ENCODE measurements at regions not wholly inside any gene's neighbourhood (a gene's known extent, or its start where the extent isn't known, plus 50 kb on each side); places are given as distances from the start of the nearest gene placed in this dataset.

GRCh38 chr9:107103621-107104020 lies 179.5 kb upstream of the RAD23B start:
- Mint-ChIP-seq H3K27me3 (no peaks in the 10 kb centered on the region), H3K27ac (no peak overlapping the region), H3K9me3 (no peaks in the 10 kb centered on the region), H3K36me3 (ENCODE audit: low read depth) (no peaks in the 10 kb centered on the region), H3K4me3 (no peak overlapping the region), H3K4me1 (no peaks in the 10 kb centered on the region)
- intact Hi-C loops (cut with micrococcal nuclease), result no loop called here
- no peak for DNase-seq

GRCh38 chr9:107105784-107106183 lies 177.3 kb upstream of the RAD23B start:
- Mint-ChIP-seq H3K36me3 (ENCODE audit: low read depth) (no peaks in the 10 kb centered on the region), H3K27me3 (peaks cover 4% of the 10 kb centered on the region), H3K9me3 (no peaks in the 10 kb centered on the region), H3K4me3 (no peak overlapping the region), H3K27ac (no peak overlapping the region), H3K4me1 (no peaks in the 10 kb centered on the region)
- intact Hi-C loops (cut with micrococcal nuclease), result no loop called here
- no peak for DNase-seq

- intact Hi-C loops (cut with micrococcal nuclease), result no loop called here
- peaks cover 4% of the 10 kb centered on the region for H3K27me3 Mint-ChIP-seq
- H3K27ac Mint-ChIP-seq, result no peak overlapping the region
- H3K9me3 Mint-ChIP-seq, result no peaks in the 10 kb centered on the region
- no peak overlapping the region for H3K4me3 Mint-ChIP-seq
- H3K36me3 Mint-ChIP-seq (ENCODE audit: low read depth), result no peaks in the 10 kb centered on the region
- H3K4me1 Mint-ChIP-seq, result no peaks in the 10 kb centered on the region
- DNase-seq, result no peak
Observed at GRCh38 chr9:107106416-107106815, 176.7 kb upstream of the RAD23B start.

- peaks cover 4% of the 10 kb centered on the region for H3K27me3 Mint-ChIP-seq
- no peak overlapping the region for H3K4me3 Mint-ChIP-seq
- no peak for DNase-seq
- intact Hi-C loops (cut with micrococcal nuclease), result no loop called here
- no peaks in the 10 kb centered on the region for H3K9me3 Mint-ChIP-seq
- H3K4me1 Mint-ChIP-seq, result no peaks in the 10 kb centered on the region
- no peaks in the 10 kb centered on the region for H3K36me3 Mint-ChIP-seq (ENCODE audit: low read depth)
- no peak overlapping the region for H3K27ac Mint-ChIP-seq
Observed at GRCh38 chr9:107108342-107109130, 174.5 kb upstream of the RAD23B start.

GRCh38 chr9:107109324-107109723 lies 173.8 kb upstream of the RAD23B start:
- peaks cover 3% of the 10 kb centered on the region for H3K4me1 Mint-ChIP-seq
- DNase-seq, result no peak
- peaks cover 4% of the 10 kb centered on the region for H3K27me3 Mint-ChIP-seq
- intact Hi-C loops (cut with micrococcal nuclease), result no loop called here
- H3K4me3 Mint-ChIP-seq, result no peak overlapping the region
- no peak overlapping the region for H3K27ac Mint-ChIP-seq
- no peaks in the 10 kb centered on the region for H3K36me3 Mint-ChIP-seq (ENCODE audit: low read depth)
- H3K9me3 Mint-ChIP-seq, result no peaks in the 10 kb centered on the region

GRCh38 chr9:107110153-107110552 lies 172.9 kb upstream of the RAD23B start:
- Mint-ChIP-seq H3K36me3 (ENCODE audit: low read depth) (no peaks in the 10 kb centered on the region), H3K9me3 (no peaks in the 10 kb centered on the region), H3K27me3 (peaks cover 4% of the 10 kb centered on the region), H3K4me1 (peaks cover 6% of the 10 kb centered on the region), H3K4me3 (no peak overlapping the region), H3K27ac (no peak overlapping the region)
- intact Hi-C loops (cut with micrococcal nuclease), result no loop called here
- DNase-seq, result no peak

GRCh38 chr9:107112707-107113243 lies 170.3 kb upstream of the RAD23B start:
- Mint-ChIP-seq H3K4me3 (no peak overlapping the region), H3K27ac (no peak overlapping the region), H3K27me3 (peaks cover 4% of the 10 kb centered on the region), H3K9me3 (no peaks in the 10 kb centered on the region), H3K36me3 (ENCODE audit: low read depth) (no peaks in the 10 kb centered on the region), H3K4me1 (peaks cover 6% of the 10 kb centered on the region)
- intact Hi-C loops (cut with micrococcal nuclease), result no loop called here
- DNase-seq, result no peak

- DNase-seq, result no peak
- Mint-ChIP-seq H3K27ac (no peak overlapping the region), H3K27me3 (no peaks in the 10 kb centered on the region), H3K4me3 (no peak overlapping the region), H3K4me1 (peaks cover 6% of the 10 kb centered on the region), H3K36me3 (ENCODE audit: low read depth) (no peaks in the 10 kb centered on the region), H3K9me3 (no peaks in the 10 kb centered on the region)
- intact Hi-C loops (cut with micrococcal nuclease), result no loop called here
Observed at GRCh38 chr9:107118863-107119624, 164.0 kb upstream of the RAD23B start.

GRCh38 chr9:107119735-107120134 lies 163.3 kb upstream of the RAD23B start:
- H3K27me3 Mint-ChIP-seq, result no peaks in the 10 kb centered on the region
- H3K4me1 Mint-ChIP-seq, result no peaks in the 10 kb centered on the region
- intact Hi-C loops (cut with micrococcal nuclease), result no loop called here
- no peak overlapping the region for H3K27ac Mint-ChIP-seq
- no peak overlapping the region for H3K4me3 Mint-ChIP-seq
- no peak for DNase-seq
- no peaks in the 10 kb centered on the region for H3K36me3 Mint-ChIP-seq (ENCODE audit: low read depth)
- H3K9me3 Mint-ChIP-seq, result no peaks in the 10 kb centered on the region

- intact Hi-C loops (cut with micrococcal nuclease), result no loop called here
- no peaks in the 10 kb centered on the region for H3K27me3 Mint-ChIP-seq
- H3K4me3 Mint-ChIP-seq, result no peak overlapping the region
- no peaks in the 10 kb centered on the region for H3K36me3 Mint-ChIP-seq (ENCODE audit: low read depth)
- no peak for DNase-seq
- no peaks in the 10 kb centered on the region for H3K4me1 Mint-ChIP-seq
- no peak overlapping the region for H3K27ac Mint-ChIP-seq
- H3K9me3 Mint-ChIP-seq, result no peaks in the 10 kb centered on the region
Observed at GRCh38 chr9:107123389-107123788, 159.7 kb upstream of the RAD23B start.

GRCh38 chr9:107127608-107128007 lies 155.5 kb upstream of the RAD23B start:
- intact Hi-C loops (cut with micrococcal nuclease), result no loop called here
- H3K4me3 Mint-ChIP-seq, result no peak overlapping the region
- H3K9me3 Mint-ChIP-seq, result no peaks in the 10 kb centered on the region
- no peak overlapping the region for H3K27ac Mint-ChIP-seq
- no peaks in the 10 kb centered on the region for H3K4me1 Mint-ChIP-seq
- H3K36me3 Mint-ChIP-seq (ENCODE audit: low read depth), result no peaks in the 10 kb centered on the region
- DNase-seq, result no peak
- H3K27me3 Mint-ChIP-seq, result no peaks in the 10 kb centered on the region

- Mint-ChIP-seq H3K4me3 (no peak overlapping the region), H3K36me3 (ENCODE audit: low read depth) (no peaks in the 10 kb centered on the region), H3K4me1 (no peaks in the 10 kb centered on the region), H3K9me3 (no peaks in the 10 kb centered on the region), H3K27ac (no peak overlapping the region), H3K27me3 (no peaks in the 10 kb centered on the region)
- DNase-seq, result no peak
- intact Hi-C loops (cut with micrococcal nuclease), result no loop called here
Observed at GRCh38 chr9:107131108-107131799, 151.8 kb upstream of the RAD23B start.

GRCh38 chr9:107136296-107136695 lies 146.8 kb upstream of the RAD23B start:
- no peaks in the 10 kb centered on the region for H3K27me3 Mint-ChIP-seq
- H3K27ac Mint-ChIP-seq, result no peak overlapping the region
- no peak for DNase-seq
- no peaks in the 10 kb centered on the region for H3K4me1 Mint-ChIP-seq
- intact Hi-C loops (cut with micrococcal nuclease), result no loop called here
- no peaks in the 10 kb centered on the region for H3K36me3 Mint-ChIP-seq (ENCODE audit: low read depth)
- no peaks in the 10 kb centered on the region for H3K9me3 Mint-ChIP-seq
- no peak overlapping the region for H3K4me3 Mint-ChIP-seq

Data from activated CD4-positive, alpha-beta T cell treated with anti-CD3 and anti-CD28 coated beads, Interleukin-2, amount 10 ng/mL, durations not matched to agents 24 days and 14 days (primary cell).